A673 (cell line): ENCODE measurements at regions not wholly inside any gene's neighbourhood (a gene's known extent, or its start where the extent isn't known, plus 50 kb on each side); places are given as distances from the start of the nearest gene placed in this dataset.
"Not testable (repeated sequence)": the region's sequence is repeated elsewhere in the genome, so short reads cannot be mapped to it uniquely, and the experiment has no call there.

ENCODE experiments used
- CTCF ChIP-seq: fragments of 300-800, 200-600 bp; sonication (generic); conservative IDR thresholded peaks from 2 replicates; pipeline ENCODE4 v1.5.1; 2017; ENCODE audit warnings: low read depth, mild to moderate bottlenecking, antibody characterized with exemption, low read length, moderate library complexity, mixed read lengths
- EZH2 ChIP-seq: fragments of 200-600 bp; sonication (generic); IDR thresholded peaks from 2 replicates; pipeline ENCODE4 v1.6.1; 2017; ENCODE audit warnings: borderline replicate concordance, low read depth, mild to moderate bottlenecking, mixed read lengths, antibody characterized with exemption, low read length; ENCODE audit not compliant: poor library complexity, severe bottlenecking

GRCh38 chr9:42288002-42288864 lies 104.8 kb downstream of the SPATA31A6 start:
- not testable (repeated sequence) for TF ChIP-seq EZH2, CTCF
